Daoy (cell line): ENCODE measurements at regions not wholly inside any gene's neighbourhood (a gene's known extent, or its start where the extent isn't known, plus 50 kb on each side); places are given as distances from the start of the nearest gene placed in this dataset.
"Not testable (repeated sequence)": the region's sequence is repeated elsewhere in the genome, so short reads cannot be mapped to it uniquely, and the experiment has no call there.

Source experiments
- DNase-seq: peaks from one replicate; pipeline ENCODE4 v3.0.0-alpha.2; 2015; ENCODE audit warnings: low read depth

GRCh38 chr2:111529022-111529421 is 355.0 kb downstream of the ANAPC1 start:
- DNase-seq, result not testable (repeated sequence)

GRCh38 chr2:111530239-111530965 is 353.6 kb downstream of the ANAPC1 start:
- not testable (repeated sequence) for DNase-seq

GRCh38 chr2:111532682-111533556 is 351.1 kb downstream of the ANAPC1 start:
- DNase-seq, result not testable (repeated sequence)

- not testable (repeated sequence) for DNase-seq
These were observed 350.3 kb downstream of the ANAPC1 start for GRCh38 chr2:111533557-111534247.

- peak; percentile 34 for DNase-seq
These were observed 349.1 kb downstream of the ANAPC1 start for GRCh38 chr2:111534910-111535352.

- no peak for DNase-seq
These were observed 348.6 kb downstream of the ANAPC1 start for GRCh38 chr2:111535404-111535803.

GRCh38 chr2:111537078-111537655 is 346.8 kb downstream of the ANAPC1 start:
- DNase-seq, result no peak

GRCh38 chr2:111539991-111540390 is 344.0 kb downstream of the ANAPC1 start:
- not testable (repeated sequence) for DNase-seq

GRCh38 chr2:111542120-111542774 is 341.7 kb downstream of the ANAPC1 start:
- DNase-seq, result peak; percentile 62

GRCh38 chr2:111544006-111544405 is 340.0 kb downstream of the ANAPC1 start:
- DNase-seq, result not testable (repeated sequence)

GRCh38 chr2:111545723-111546431 is 338.1 kb downstream of the ANAPC1 start:
- not testable (repeated sequence) for DNase-seq

GRCh38 chr2:111546578-111546977 is 337.4 kb downstream of the ANAPC1 start:
- DNase-seq, result not testable (repeated sequence)

- not testable (repeated sequence) for DNase-seq
These were observed 334.8 kb downstream of the ANAPC1 start for GRCh38 chr2:111549174-111549573.

GRCh38 chr2:111551428-111551827 is 332.6 kb downstream of the ANAPC1 start:
- not testable (repeated sequence) for DNase-seq

GRCh38 chr2:111552625-111553024 is 331.4 kb downstream of the ANAPC1 start:
- not testable (repeated sequence) for DNase-seq

GRCh38 chr2:111559301-111559700 is 324.7 kb downstream of the ANAPC1 start:
- not testable (repeated sequence) for DNase-seq

- DNase-seq, result not testable (repeated sequence)
These were observed 324.2 kb downstream of the ANAPC1 start for GRCh38 chr2:111559814-111560213.

- not testable (repeated sequence) for DNase-seq
These were observed 317.9 kb downstream of the ANAPC1 start for GRCh38 chr2:111566068-111566467.

- not testable (repeated sequence) for DNase-seq
These were observed 316.8 kb downstream of the ANAPC1 start for GRCh38 chr2:111567233-111567632.
